SU-DHL-6 (cell line): ENCODE measurements at regions not wholly inside any gene's neighbourhood (a gene's known extent, or its start where the extent isn't known, plus 50 kb on each side); places are given as distances from the start of the nearest gene placed in this dataset.

Experiments used
- H2AFZ ChIP-seq: fragments of 200-600 bp; sonication (generic); 2 replicates; pipeline ENCODE4 v1.6.1; 2014; ENCODE audit warnings: low read depth, mild to moderate bottlenecking, moderate library complexity, mixed read lengths, antibody characterized with exemption, low read length; ENCODE audit not compliant: severe bottlenecking
- H3F3A ChIP-seq: fragments of 200-600 bp; shearing (Covaris generic); 2 replicates; pipeline ENCODE4 v1.6.0; 2016; ENCODE audit warnings: antibody characterized with exemption, mild to moderate bottlenecking; ENCODE audit not compliant: insufficient read depth
- H3K27ac ChIP-seq: fragments of 200-600 bp; sonication (generic); 2 replicates; pipeline ENCODE4 v1.5.1; 2016; ENCODE audit warnings: low read depth, mild to moderate bottlenecking, low read length, moderate library complexity, mixed read lengths
- H3K27me3 ChIP-seq: fragments of 200-600 bp; sonication (generic), shearing (Covaris generic); 2 replicates; pipeline ENCODE4 v1.6.0; 2014; ENCODE audit warnings: mild to moderate bottlenecking, low read length
- H3K36me3 ChIP-seq: fragments of 200-600 bp; sonication (generic); 2 replicates; pipeline ENCODE4 v1.6.1; 2014; ENCODE audit warnings: mild to moderate bottlenecking, low read length, mixed read lengths
- H3K4me2 ChIP-seq: fragments of 300-600, 200-600 bp; shearing (Covaris generic), sonication (generic); 2 replicates; pipeline ENCODE4 v1.6.0; 2014; ENCODE audit warnings: low read length, low read depth, mild to moderate bottlenecking; ENCODE audit not compliant: poor library complexity, severe bottlenecking
- H3K4me3 ChIP-seq: fragments of 200-600 bp; sonication (generic); 2 replicates; pipeline ENCODE4 v1.5.1; 2014; ENCODE audit warnings: antibody characterized with exemption, low read length, mild to moderate bottlenecking, mixed read lengths; ENCODE audit not compliant: insufficient read depth, poor library complexity, severe bottlenecking
- H3K79me2 ChIP-seq: fragments of 200-600 bp; sonication (generic); 2 replicates; pipeline ENCODE4 v1.6.1; 2014; ENCODE audit warnings: mild to moderate bottlenecking, low read length, moderate library complexity; ENCODE audit not compliant: insufficient read depth
- H3K9ac ChIP-seq: fragments of 200-600 bp; sonication (generic); 2 replicates; pipeline ENCODE4 v1.7.0; 2014; ENCODE audit warnings: mild to moderate bottlenecking, low read length
- H3K9me2 ChIP-seq: fragments of 200-600 bp; sonication (generic); replicated peaks from 2 replicates; pipeline ENCODE4 v1.6.1; 2014; ENCODE audit warnings: low read length; ENCODE audit not compliant: insufficient read depth
- H3K9me3 ChIP-seq: fragments of 200-600 bp; sonication (generic); 2 replicates; pipeline ENCODE4 v1.6.1; 2014; ENCODE audit warnings: low read length, mixed read lengths; ENCODE audit not compliant: insufficient read depth
- H4K20me1 ChIP-seq: fragments of 200-600 bp; sonication (generic); 2 replicates; pipeline ENCODE4 v1.6.1; 2014; ENCODE audit warnings: low read depth, mild to moderate bottlenecking, antibody characterized with exemption, low read length, moderate library complexity, mixed read lengths
- EZH2phosphoT487 ChIP-seq: fragments of 200-600 bp; sonication (generic), shearing (Covaris generic); conservative IDR thresholded peaks from 2 replicates; pipeline ENCODE4 v1.6.1; 2018; ENCODE audit warnings: mild to moderate bottlenecking, antibody characterized with exemption, low read length, moderate library complexity, mixed read lengths
- TF ChIP-seq, protein P1 (sequence below): fragments of 200-600 bp; sonication (generic); IDR thresholded peaks from one replicate; pipeline ENCODE4 v1.5.1; 2017; ENCODE audit warnings: antibody characterized with exemption, mild to moderate bottlenecking, low read length, moderate library complexity; ENCODE audit not compliant: insufficient read depth, poor library complexity, severe bottlenecking

DNA sequence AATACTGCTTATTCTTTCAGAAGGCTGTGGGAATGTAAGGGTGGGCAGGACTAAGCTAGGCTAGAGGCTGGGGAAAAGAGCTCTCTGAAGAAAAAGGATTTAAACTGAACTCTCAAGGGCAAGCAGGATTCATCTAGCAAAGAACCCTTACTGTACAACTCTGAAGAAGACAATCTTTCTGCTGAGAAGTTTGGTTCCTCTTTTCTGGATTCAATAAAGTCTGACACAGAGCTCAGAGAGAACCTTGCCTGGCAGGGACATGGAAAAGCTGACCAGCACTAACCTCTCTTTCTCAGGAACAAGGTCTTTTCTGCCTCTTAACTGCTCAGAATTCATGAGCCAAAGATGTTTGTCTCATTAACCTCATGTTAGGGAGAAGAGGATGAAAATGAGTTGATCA, 388.4 kb upstream of the DDI1 start:
- H3K79me2 ChIP-seq: no peaks in the 10 kb centered on the region
- H3K9me2 ChIP-seq: no peaks in the 10 kb centered on the region
- no peak overlapping the region for H2AFZ ChIP-seq
- 0 out of 2 replicates have a peak, but pooled peaks cover 4% of the 10 kb centered on the region for H3K9me3 ChIP-seq
- H3K36me3 ChIP-seq: no peaks in the 10 kb centered on the region
- H3K27ac ChIP-seq: no peak overlapping the region
- no peaks in the 10 kb centered on the region for H4K20me1 ChIP-seq
- no peaks in the 10 kb centered on the region for H3K27me3 ChIP-seq
- no peak overlapping the region for H3K4me3 ChIP-seq
- H3F3A ChIP-seq: no peaks in the 10 kb centered on the region
- TF ChIP-seq, protein P1, sequence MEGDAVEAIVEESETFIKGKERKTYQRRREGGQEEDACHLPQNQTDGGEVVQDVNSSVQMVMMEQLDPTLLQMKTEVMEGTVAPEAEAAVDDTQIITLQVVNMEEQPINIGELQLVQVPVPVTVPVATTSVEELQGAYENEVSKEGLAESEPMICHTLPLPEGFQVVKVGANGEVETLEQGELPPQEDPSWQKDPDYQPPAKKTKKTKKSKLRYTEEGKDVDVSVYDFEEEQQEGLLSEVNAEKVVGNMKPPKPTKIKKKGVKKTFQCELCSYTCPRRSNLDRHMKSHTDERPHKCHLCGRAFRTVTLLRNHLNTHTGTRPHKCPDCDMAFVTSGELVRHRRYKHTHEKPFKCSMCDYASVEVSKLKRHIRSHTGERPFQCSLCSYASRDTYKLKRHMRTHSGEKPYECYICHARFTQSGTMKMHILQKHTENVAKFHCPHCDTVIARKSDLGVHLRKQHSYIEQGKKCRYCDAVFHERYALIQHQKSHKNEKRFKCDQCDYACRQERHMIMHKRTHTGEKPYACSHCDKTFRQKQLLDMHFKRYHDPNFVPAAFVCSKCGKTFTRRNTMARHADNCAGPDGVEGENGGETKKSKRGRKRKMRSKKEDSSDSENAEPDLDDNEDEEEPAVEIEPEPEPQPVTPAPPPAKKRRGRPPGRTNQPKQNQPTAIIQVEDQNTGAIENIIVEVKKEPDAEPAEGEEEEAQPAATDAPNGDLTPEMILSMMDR: no peak
- no peak for TF ChIP-seq EZH2phosphoT487
- no peak overlapping the region for H3K9ac ChIP-seq
- H3K4me2 ChIP-seq: no peak overlapping the region

DNA sequence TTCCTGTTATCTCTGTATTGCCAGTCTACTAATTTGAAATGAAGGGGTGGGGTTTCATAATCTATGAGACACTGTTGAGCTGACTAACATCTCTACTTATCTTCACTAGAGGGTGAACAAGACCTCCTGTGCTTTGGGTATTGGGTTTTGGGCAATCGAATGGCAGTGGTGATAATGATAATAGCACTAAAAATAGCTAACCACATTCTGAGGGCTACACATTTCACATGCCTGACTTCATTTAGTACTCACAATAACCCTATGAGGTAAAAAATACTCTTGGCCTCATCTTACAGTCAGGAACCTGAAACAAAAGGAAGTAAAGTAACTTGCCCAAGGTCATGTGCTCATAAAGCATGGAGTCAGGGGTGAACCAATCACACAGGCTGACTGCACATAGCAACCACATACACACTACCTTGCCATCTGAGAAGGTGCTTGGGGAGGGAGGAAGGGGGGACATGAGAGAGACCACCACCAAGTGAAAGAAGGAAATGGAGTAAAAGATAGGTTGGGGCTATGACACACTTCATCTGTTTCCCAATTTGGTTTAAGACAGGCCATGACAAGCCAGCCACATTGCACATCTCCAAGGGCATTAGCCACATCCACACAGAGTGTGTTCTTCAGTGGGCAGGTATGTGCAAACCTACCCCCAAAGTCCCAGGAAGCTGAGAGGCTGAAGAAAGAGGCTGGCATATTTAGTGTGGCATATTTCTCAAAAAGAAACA, 387.6 kb upstream of the DDI1 start:
- no peaks in the 10 kb centered on the region for H4K20me1 ChIP-seq
- H3K79me2 ChIP-seq: no peaks in the 10 kb centered on the region
- no peaks in the 10 kb centered on the region for H3F3A ChIP-seq
- 0 out of 2 replicates have a peak, but pooled peaks cover 4% of the 10 kb centered on the region for H3K9me3 ChIP-seq
- no peaks in the 10 kb centered on the region for H3K36me3 ChIP-seq
- no peaks in the 10 kb centered on the region for H3K9me2 ChIP-seq
- no peak overlapping the region for H2AFZ ChIP-seq
- no peaks in the 10 kb centered on the region for H3K27me3 ChIP-seq
- TF ChIP-seq, protein P1: no peak
- no peak for TF ChIP-seq EZH2phosphoT487
- no peak overlapping the region for H3K27ac ChIP-seq
- no peak overlapping the region for H3K4me2 ChIP-seq
- no peak overlapping the region for H3K4me3 ChIP-seq
- no peak overlapping the region for H3K9ac ChIP-seq

DNA sequence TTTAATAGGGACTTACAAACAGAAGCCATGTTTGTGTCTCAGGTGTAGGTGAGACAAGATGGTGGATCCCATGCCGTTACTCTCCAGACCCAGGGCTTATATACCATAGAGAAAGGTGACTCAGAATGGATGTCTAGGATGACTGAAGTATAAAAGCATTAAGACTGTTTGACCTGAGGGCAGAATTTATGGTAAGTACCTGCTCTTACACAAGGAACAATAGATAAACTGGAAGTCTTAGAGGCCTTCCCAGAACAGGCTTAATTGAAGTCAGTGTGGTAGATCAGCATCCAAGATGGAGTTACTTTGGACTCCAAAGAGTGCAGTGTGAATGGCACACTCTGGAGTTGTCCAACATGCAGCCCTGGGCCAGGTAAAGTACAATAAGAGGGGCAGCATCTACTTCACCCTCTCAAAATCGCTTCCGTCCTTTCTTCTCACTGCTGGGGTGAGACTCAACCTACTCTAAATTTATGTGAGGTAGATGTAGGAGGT, 387.0 kb upstream of the DDI1 start:
- Histone ChIP-seq H3K79me2 (no peaks in the 10 kb centered on the region), H2AFZ (no peak overlapping the region), H3K9me2 (no peaks in the 10 kb centered on the region), H4K20me1 (no peaks in the 10 kb centered on the region), H3K9me3 (0 out of 2 replicates have a peak, but pooled peaks cover 4% of the 10 kb centered on the region), H3K27me3 (no peaks in the 10 kb centered on the region), H3K9ac (no peak overlapping the region), H3K4me2 (no peak overlapping the region), H3K4me3 (no peak overlapping the region), H3K36me3 (no peaks in the 10 kb centered on the region), H3F3A (no peaks in the 10 kb centered on the region), H3K27ac (no peak overlapping the region)
- TF ChIP-seq, protein P1: no peak
- no peak for TF ChIP-seq EZH2phosphoT487
